GM12873 (cell line): ENCODE measurements at regions not wholly inside any gene's neighbourhood (a gene's known extent, or its start where the extent isn't known, plus 50 kb on each side); places are given as distances from the start of the nearest gene placed in this dataset.

ENCODE experiments used
- TF ChIP-seq, protein P1 (sequence below): IDR thresholded peaks from 2 replicates; pipeline ENCODE4 v1.5.1; 2012; ENCODE audit warnings: low read depth, mild to moderate bottlenecking, moderate library complexity, low read length, control low read depth; ENCODE audit not compliant: insufficient read depth; ENCODE audit errors: missing control alignments

DNA sequence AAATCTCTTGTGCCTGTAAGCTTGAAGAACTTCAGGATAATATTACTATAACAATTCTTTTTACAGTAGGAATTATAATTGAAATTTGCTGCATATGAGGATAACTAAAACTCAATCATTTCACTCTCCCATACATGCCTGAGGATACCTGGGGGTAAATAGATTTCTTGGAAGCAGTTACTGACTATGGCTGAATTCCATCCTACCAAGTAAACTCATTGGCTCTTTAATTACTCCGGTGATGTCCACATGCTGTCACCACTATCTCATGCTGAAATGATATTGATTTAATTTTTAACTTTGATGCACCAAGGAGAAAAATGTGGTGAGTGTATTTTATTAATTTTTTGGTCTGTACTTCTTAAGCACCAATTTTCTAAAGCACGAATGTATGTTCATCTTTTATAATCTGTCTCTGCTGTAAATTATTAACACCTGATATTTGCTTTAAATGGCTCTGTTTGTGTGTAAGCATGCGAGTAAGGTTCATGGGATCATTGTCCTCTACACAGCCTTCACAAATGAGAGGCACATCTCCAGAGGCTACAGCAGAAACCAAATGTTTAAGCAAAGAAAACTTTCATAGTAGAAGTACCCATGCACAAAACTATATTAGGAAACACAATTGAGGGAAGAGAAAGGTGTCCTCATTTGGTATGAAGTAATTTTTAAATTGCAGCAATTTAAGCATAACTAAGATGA is 164.2 kb upstream of the POU3F2 start:
- TF ChIP-seq, protein P1, sequence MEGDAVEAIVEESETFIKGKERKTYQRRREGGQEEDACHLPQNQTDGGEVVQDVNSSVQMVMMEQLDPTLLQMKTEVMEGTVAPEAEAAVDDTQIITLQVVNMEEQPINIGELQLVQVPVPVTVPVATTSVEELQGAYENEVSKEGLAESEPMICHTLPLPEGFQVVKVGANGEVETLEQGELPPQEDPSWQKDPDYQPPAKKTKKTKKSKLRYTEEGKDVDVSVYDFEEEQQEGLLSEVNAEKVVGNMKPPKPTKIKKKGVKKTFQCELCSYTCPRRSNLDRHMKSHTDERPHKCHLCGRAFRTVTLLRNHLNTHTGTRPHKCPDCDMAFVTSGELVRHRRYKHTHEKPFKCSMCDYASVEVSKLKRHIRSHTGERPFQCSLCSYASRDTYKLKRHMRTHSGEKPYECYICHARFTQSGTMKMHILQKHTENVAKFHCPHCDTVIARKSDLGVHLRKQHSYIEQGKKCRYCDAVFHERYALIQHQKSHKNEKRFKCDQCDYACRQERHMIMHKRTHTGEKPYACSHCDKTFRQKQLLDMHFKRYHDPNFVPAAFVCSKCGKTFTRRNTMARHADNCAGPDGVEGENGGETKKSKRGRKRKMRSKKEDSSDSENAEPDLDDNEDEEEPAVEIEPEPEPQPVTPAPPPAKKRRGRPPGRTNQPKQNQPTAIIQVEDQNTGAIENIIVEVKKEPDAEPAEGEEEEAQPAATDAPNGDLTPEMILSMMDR: no peak

DNA sequence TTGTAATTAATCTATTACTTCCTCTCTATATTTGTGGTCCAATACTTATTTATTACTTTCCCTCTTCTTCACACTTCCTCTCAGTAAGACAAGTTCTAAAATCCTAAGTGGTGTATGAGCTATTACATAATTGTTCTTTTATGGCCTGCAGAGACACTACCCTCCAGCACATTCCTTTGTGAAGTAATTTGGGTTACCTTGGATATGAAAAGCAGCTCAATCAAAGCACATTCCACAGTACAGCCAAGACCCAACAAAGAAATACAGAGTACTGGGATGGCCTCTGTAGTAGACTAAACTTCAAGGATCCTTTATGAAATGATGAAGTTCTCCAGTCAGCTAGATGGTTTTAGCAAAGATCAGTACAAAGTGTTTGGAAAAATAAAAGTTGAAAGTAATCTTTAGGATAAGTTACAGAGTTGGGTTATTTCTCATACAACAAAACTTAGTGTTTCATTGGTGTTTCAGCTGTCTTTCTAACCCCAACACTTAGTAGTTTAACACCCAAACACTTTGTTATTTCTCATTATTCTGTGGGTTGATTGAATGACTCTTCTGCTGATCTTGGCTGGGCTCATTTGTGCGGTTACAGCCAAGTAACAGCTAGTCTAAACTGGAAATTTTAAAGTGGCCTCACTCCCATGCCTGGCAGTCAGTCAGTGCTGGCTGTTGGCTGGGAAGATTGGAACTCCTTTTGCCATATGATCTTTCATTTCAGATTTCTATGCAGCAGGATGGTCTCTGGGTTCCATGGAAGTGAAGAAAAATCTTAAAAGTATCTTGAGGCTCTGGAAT is 161.5 kb upstream of the POU3F2 start:
- TF ChIP-seq, protein P1: no peak

DNA sequence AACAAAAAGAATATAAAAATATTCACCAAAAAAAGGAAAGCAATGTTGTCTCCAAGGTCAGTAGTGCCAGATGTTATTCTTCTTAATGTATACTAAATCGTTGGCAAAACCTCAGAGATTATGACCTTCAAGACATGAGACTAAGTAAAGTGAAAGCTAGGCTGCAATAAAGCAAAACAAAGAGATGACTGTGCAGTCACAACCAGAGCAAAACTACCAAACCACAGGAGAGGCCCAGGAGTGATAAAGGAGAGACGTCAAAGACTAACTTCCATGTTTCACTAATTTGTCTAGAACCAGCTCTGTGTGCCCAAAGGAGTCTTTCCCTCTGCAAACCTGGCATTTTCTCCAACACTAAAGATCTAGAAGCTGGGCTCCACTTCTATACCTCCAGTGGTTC is 155.9 kb upstream of the POU3F2 start:
- TF ChIP-seq, protein P1: no peak

DNA sequence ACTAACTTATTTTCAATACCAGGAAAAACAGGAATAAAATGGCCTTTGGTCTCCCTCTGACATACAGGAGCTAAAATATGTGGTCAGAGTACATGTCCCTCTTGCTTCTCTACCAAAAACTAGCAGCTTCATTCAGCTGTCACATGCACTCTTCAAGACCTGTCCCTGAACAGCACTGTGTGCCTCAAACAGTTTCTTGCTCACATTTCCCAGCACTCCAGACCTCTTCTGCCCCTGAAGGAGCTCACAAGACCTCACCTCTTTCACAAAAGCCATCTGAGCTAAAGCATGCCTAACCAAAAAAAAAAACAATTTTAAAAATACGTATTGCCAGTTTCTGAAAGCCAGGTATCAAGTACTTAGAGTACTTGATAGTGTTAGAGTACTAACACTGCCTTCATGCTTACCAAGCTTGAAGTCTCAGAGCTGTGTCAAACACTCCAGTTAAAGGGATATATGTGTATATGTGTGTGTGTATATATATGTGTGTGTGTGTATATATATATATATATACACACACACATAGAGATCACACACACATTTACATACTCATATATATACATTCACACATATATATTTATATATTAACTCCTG is 148.3 kb upstream of the POU3F2 start:
- TF ChIP-seq, protein P1: no peak

DNA sequence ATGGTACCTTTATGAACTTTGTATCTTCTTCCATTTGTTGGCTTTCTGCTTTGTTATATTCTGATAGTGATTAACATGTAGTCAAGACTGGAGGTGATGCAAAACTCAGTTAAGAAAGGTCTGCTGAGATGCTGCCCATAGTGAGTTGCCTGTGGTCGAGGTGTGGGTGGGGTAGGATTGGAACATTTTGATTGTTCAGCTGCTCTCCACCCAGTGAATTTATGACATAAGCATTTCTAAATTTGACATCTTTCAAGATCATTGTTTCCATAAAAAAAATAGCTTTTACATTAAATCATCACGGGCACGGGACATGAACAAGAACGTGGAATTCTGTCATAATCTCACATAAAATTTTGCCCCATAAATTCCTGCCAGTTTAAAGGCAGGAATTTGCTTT is 146.6 kb upstream of the POU3F2 start:
- TF ChIP-seq, protein P1: no peak

DNA sequence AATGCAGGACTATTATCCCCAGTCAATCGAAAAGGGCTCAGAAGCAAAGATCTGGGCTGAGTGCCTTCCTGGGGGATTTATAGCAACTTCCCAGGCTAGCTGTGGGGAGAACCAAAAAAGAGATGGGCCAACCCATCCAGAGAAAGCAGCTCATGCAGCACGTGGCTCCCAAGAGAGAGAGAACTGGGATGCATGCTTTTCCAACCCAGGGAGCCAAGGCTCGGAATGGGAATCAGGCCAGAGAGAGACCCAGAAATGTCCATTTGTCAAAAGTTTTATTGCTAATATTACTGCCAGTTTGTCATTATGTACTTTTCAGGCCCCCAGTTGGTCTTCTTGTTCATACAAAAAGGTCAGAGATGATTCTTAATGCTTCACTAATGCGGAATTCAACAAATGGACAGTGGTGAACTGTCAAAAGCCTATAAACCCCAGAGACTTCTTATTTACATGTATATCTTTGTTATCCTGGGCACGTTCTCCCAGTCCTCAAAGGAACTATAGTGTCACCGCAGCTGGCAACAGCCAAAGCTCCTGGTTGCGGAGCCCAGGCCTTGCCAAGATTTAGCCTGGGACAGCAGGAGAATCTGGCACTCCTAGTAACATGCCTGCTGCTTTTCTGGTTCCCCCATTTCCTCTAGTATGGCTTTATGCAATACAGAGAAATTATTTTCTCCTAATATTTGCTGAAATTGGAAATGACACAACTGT is 139.1 kb upstream of the POU3F2 start:
- TF ChIP-seq, protein P1: no peak

DNA sequence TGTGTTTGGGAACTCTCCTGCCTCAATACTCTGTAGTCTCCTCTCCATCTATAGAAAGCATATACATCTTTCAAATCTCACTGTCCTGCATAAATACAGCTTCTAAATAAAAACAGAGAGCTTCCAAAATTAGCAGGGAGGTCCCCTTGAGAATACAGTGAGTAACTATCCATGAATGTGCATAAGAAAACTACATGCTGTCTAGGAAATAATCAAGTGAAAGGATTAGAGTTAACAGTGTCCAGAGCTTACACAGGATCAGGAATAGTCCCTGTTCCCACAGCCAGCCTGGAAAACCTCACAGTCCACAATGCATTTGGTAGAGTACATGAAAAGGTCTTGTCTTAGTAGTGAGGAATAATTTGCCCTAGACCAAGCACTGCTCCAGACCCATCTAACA is 123.0 kb upstream of the POU3F2 start:
- TF ChIP-seq, protein P1: no peak
